GM23338 (cell line): ENCODE measurements at regions not wholly inside any gene's neighbourhood (a gene's known extent, or its start where the extent isn't known, plus 50 kb on each side); places are given as distances from the start of the nearest gene placed in this dataset.

Experiments used
- CREB1 ChIP-seq: fragments of 250-450 bp; sonication (Bioruptor Pico); IDR thresholded peaks from 2 replicates; pipeline ENCODE4 v1.5.0; 2020; ENCODE audit warnings: low read depth, mild to moderate bottlenecking, moderate library complexity
- EZH2 ChIP-seq: fragments of 200-600 bp; sonication (generic); IDR thresholded peaks from one replicate; pipeline ENCODE4 v1.8.0; 2017; ENCODE audit warnings: antibody characterized with exemption, mild to moderate bottlenecking, low read depth; ENCODE audit not compliant: unreplicated experiment
- EZH2phosphoT487 ChIP-seq: fragments of 200-600 bp; sonication (generic); IDR thresholded peaks from one replicate; pipeline ENCODE4 v1.8.1; 2018; ENCODE audit warnings: antibody characterized with exemption; ENCODE audit not compliant: unreplicated experiment
- JUNB ChIP-seq: IDR thresholded peaks from one replicate; pipeline ENCODE4 v1.6.1; 2016; ENCODE audit warnings: antibody characterized with exemption; ENCODE audit not compliant: unreplicated experiment
- POLR2AphosphoS5 ChIP-seq: IDR thresholded peaks from 2 replicates; pipeline ENCODE4 v1.6.1; 2016; ENCODE audit warnings: antibody characterized with exemption, low read depth
- TF ChIP-seq, protein P1 (sequence below): IDR thresholded peaks from one replicate; pipeline ENCODE4 v1.6.1; 2018; ENCODE audit warnings: antibody characterized with exemption; ENCODE audit not compliant: unreplicated experiment
- TF ChIP-seq, protein P2 (sequence below), 2 experiments: fragments of 200-600 bp in 1 of 2; sonication (generic) in 1 of 2; conservative IDR thresholded peaks; 2 replicates each; pipeline versions ENCODE4 v1.5.1 to v1.6.1; 2016 to 2017; ENCODE audit warnings: antibody characterized with exemption in 2 of 2, low read depth in 2 of 2, mild to moderate bottlenecking in 2 of 2, moderate library complexity in 1 of 2
- TF ChIP-seq, protein P3 (sequence below): IDR thresholded peaks from 2 replicates; pipeline ENCODE4 v1.6.1; 2016; ENCODE audit warnings: antibody characterized with exemption

DNA sequence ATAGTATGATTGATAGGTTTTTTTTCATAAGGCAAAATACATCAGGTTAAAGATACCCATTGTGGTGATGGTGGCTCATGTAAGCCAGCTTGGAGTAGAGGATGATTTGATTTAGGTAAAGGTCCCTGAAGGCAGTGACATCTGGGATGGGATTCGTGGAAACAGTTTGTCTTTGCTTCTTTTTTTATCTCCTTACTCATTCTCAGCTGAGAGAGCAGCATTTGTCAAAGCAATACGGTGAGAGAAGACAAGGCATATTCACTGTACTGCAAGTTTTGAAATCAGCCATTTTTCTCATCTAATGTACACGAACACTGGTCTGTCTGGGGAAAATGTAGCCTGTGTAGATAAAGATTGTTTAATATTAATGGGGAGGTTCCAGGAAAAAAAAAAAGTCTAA, 749.1 kb downstream of the SQOR start:
- TF ChIP-seq EZH2phosphoT487 = no peak
- TF ChIP-seq, protein P1, sequence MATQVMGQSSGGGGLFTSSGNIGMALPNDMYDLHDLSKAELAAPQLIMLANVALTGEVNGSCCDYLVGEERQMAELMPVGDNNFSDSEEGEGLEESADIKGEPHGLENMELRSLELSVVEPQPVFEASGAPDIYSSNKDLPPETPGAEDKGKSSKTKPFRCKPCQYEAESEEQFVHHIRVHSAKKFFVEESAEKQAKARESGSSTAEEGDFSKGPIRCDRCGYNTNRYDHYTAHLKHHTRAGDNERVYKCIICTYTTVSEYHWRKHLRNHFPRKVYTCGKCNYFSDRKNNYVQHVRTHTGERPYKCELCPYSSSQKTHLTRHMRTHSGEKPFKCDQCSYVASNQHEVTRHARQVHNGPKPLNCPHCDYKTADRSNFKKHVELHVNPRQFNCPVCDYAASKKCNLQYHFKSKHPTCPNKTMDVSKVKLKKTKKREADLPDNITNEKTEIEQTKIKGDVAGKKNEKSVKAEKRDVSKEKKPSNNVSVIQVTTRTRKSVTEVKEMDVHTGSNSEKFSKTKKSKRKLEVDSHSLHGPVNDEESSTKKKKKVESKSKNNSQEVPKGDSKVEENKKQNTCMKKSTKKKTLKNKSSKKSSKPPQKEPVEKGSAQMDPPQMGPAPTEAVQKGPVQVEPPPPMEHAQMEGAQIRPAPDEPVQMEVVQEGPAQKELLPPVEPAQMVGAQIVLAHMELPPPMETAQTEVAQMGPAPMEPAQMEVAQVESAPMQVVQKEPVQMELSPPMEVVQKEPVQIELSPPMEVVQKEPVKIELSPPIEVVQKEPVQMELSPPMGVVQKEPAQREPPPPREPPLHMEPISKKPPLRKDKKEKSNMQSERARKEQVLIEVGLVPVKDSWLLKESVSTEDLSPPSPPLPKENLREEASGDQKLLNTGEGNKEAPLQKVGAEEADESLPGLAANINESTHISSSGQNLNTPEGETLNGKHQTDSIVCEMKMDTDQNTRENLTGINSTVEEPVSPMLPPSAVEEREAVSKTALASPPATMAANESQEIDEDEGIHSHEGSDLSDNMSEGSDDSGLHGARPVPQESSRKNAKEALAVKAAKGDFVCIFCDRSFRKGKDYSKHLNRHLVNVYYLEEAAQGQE = no peak
- TF ChIP-seq EZH2 = no peak
- TF ChIP-seq, protein P2, sequence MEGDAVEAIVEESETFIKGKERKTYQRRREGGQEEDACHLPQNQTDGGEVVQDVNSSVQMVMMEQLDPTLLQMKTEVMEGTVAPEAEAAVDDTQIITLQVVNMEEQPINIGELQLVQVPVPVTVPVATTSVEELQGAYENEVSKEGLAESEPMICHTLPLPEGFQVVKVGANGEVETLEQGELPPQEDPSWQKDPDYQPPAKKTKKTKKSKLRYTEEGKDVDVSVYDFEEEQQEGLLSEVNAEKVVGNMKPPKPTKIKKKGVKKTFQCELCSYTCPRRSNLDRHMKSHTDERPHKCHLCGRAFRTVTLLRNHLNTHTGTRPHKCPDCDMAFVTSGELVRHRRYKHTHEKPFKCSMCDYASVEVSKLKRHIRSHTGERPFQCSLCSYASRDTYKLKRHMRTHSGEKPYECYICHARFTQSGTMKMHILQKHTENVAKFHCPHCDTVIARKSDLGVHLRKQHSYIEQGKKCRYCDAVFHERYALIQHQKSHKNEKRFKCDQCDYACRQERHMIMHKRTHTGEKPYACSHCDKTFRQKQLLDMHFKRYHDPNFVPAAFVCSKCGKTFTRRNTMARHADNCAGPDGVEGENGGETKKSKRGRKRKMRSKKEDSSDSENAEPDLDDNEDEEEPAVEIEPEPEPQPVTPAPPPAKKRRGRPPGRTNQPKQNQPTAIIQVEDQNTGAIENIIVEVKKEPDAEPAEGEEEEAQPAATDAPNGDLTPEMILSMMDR (conservative IDR thresholded peaks at IDR 0.05; ENCODE audit: low read depth in 2 of 2) = no peak
- TF ChIP-seq CREB1 (CRISPR knock-in tag) = no peak
- no peak for TF ChIP-seq POLR2AphosphoS5
- TF ChIP-seq JUNB = no peak
- TF ChIP-seq, protein P3, sequence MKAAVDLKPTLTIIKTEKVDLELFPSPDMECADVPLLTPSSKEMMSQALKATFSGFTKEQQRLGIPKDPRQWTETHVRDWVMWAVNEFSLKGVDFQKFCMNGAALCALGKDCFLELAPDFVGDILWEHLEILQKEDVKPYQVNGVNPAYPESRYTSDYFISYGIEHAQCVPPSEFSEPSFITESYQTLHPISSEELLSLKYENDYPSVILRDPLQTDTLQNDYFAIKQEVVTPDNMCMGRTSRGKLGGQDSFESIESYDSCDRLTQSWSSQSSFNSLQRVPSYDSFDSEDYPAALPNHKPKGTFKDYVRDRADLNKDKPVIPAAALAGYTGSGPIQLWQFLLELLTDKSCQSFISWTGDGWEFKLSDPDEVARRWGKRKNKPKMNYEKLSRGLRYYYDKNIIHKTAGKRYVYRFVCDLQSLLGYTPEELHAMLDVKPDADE = no peak
